Adrenal gland (tissue), 9 donors: ENCODE measurements at regions not wholly inside any gene's neighbourhood (a gene's known extent, or its start where the extent isn't known, plus 50 kb on each side); places are given as distances from the start of the nearest gene placed in this dataset.

Experiments used
- DNase-seq, 7 donors: peaks; one replicate each; pipeline ENCODE4 v3.0.0-alpha.2; 2019 to 2020
- H3K27ac ChIP-seq, 5 donors: fragments of 200-600 bp; sonication (generic) in 4 of 5; 1 replicate in 3 of 5; 2 replicates in 2 of 5; pipeline versions ENCODE4 v1.5.1 to v1.8.0; 2016 to 2020; ENCODE audit warnings: mild to moderate bottlenecking in 1 of 5
- H3K27me3 ChIP-seq: fragments of 200-600 bp; 2 replicates; pipeline ENCODE4 v1.8.0; 2021
- H3K36me3 ChIP-seq, 2 donors: fragments of 200-600 bp; replicated peaks in 1 of 2; 1 replicate in 1 of 2; 2 replicates in 1 of 2; pipeline versions ENCODE4 v1.5.1 to v1.8.0; 2018 to 2022
- H3K4me1 ChIP-seq, 2 donors: fragments of 200-600 bp; replicated peaks in 1 of 2; 1 replicate in 1 of 2; 2 replicates in 1 of 2; pipeline versions ENCODE4 v1.5.1 to v1.8.0; 2018 to 2021
- H3K4me3 ChIP-seq, 4 donors: fragments of 200-600 bp; sonication (generic) in 3 of 4; one replicate each; pipeline ENCODE4 v1.5.1; 2016 to 2018
- H3K9me3 ChIP-seq, 3 donors: fragments of 200-600 bp; sonication (generic) in 1 of 3; replicated peaks in 1 of 3; 1 replicate in 2 of 3; 2 replicates in 1 of 3; pipeline versions ENCODE4 v1.5.1 to v1.8.0; 2016 to 2021
- CTCF ChIP-seq, 6 experiments: fragments of 450-650 bp in 4 of 6; fragments of 200-600 bp in 2 of 6; sonication (generic) in 1 of 6; IDR thresholded peaks; 1 replicate in 5 of 6; 2 replicates in 1 of 6; pipeline versions ENCODE4 v1.5.1 to v1.8.0; 2016 to 2021; ENCODE audit warnings: antibody characterized with exemption in 6 of 6, mild to moderate bottlenecking in 2 of 6, moderate library complexity in 1 of 6
- POLR2A ChIP-seq, 2 donors: fragments of 450-650 bp; IDR thresholded peaks; one replicate each; pipeline ENCODE4 v1.6.1; 2017; ENCODE audit warnings: antibody characterized with exemption in 2 of 2, mild to moderate bottlenecking in 2 of 2, moderate library complexity in 1 of 2
- WGBS, 4 donors: extraction: QIAGEN DNeasy Blood & Tissue Kit in 2 of 4; methylation state at CpG; one replicate each; pipeline versions ENCODE4 v1.1.5 to v1.1.7; 2013 to 2017; 5-methylcytosine and 5-hydroxymethylcytosine counted together
- intact Hi-C, 2 donors: fragments of 100-400 bp; cut with DNase I; formaldehyde crosslinking; loops; one replicate each; pipeline versions ENCODE4 v1.14.1 to v1.15.0; 2022 to 2023
- donor health status: healthy with polysubstance abuse.
- donor health status: Bipolar disorder and iron deficiency.
- donor health status: DM: yes; HTN: yes; CAD: no.
- donor health status: DM: no; HTN: no; CAD: no.
- donor health status: DM: no; HTN: no; CAD: no.

GRCh38 chrX:139091066-139091465 is 379.5 kb upstream of the FGF13 start:
- Histone ChIP-seq H3K27ac (no peak overlapping the region), H3K36me3 (no peaks in the 10 kb centered on the region), H3K9me3 (no peaks in the 10 kb centered on the region), H3K27me3 (peaks cover 6% of the 10 kb centered on the region), H3K4me3 (no peak overlapping the region), H3K4me1 (no peaks in the 10 kb centered on the region)
- intact Hi-C loops, result no loop called here
- no peak for DNase-seq
- no peak for TF ChIP-seq CTCF (IDR thresholded peaks at IDR 0.05)
- no peak for TF ChIP-seq POLR2A (IDR thresholded peaks at IDR 0.05)

GRCh38 chrX:139086246-139086645 is 374.7 kb upstream of the FGF13 start:
- peaks cover 3% of the 10 kb centered on the region for H3K27me3 ChIP-seq
- H3K9me3 ChIP-seq, result no peaks in the 10 kb centered on the region
- WGBS, 4 donors, result 59 to 72% (median 65%) methylated on average over 2 of the region's 2 CpGs
- H3K4me3 ChIP-seq, result no peak overlapping the region
- H3K27ac ChIP-seq, result no peak overlapping the region
- DNase-seq, result no peak
- TF ChIP-seq CTCF (IDR thresholded peaks at IDR 0.05) (no peak), POLR2A (IDR thresholded peaks at IDR 0.05) (no peak)
- H3K4me1 ChIP-seq, result no peaks in the 10 kb centered on the region
- H3K36me3 ChIP-seq, result no peaks in the 10 kb centered on the region
- intact Hi-C loops, result no loop called here

- no peaks in the 10 kb centered on the region for H3K9me3 ChIP-seq
- TF ChIP-seq POLR2A (IDR thresholded peaks at IDR 0.05), result no peak
- no peak for TF ChIP-seq CTCF (IDR thresholded peaks at IDR 0.05)
- H3K4me1 ChIP-seq, result no peaks in the 10 kb centered on the region
- intact Hi-C loops, result no loop called here
- no peak overlapping the region for H3K4me3 ChIP-seq
- no peak overlapping the region for H3K27ac ChIP-seq
- peaks cover 3% of the 10 kb centered on the region for H3K27me3 ChIP-seq
- no peaks in the 10 kb centered on the region for H3K36me3 ChIP-seq
- DNase-seq, result no peak
Observed at GRCh38 chrX:139085404-139085803, 373.9 kb upstream of the FGF13 start.

- no peak overlapping the region for H3K27ac ChIP-seq
- no peaks in the 10 kb centered on the region for H3K4me1 ChIP-seq
- intact Hi-C loops, result no loop called here
- no peak for TF ChIP-seq POLR2A (IDR thresholded peaks at IDR 0.05)
- no peak for TF ChIP-seq CTCF (IDR thresholded peaks at IDR 0.05)
- WGBS, 4 donors, result 60 to 76% (median 64%) methylated on average over 3 of the region's 3 CpGs
- H3K27me3 ChIP-seq, result no peaks in the 10 kb centered on the region
- H3K9me3 ChIP-seq, result no peaks in the 10 kb centered on the region
- no peaks in the 10 kb centered on the region for H3K36me3 ChIP-seq
- DNase-seq, result no peak
- no peak overlapping the region for H3K4me3 ChIP-seq
Observed at GRCh38 chrX:139083191-139083590, 371.7 kb upstream of the FGF13 start.
